ENCODE measurements at regions not wholly inside any gene's neighbourhood (a gene's known extent, or its start where the extent isn't known, plus 50 kb on each side); places are given as distances from the start of the nearest gene placed in this dataset.

DNA sequence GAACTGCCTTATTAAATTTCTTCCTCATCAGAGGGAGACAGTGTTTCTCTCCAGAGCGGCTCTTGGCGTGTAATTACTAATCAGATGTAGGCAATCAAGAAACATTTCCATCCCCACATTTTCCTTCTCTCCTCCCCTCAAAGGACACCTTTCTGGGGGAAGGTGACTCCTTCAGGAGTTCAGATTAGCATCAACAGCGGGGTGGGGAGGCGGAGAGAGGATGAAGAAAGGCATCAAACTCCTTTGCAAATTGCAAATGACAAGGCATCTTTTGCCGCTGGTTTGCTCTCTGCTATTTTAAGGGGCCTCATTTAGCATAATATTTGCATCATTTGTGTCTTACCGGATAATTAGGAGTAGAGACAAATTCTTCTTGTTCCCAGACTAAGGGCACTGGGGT lies 231.7 kb upstream of the SRRM4 start:
- no peak for DNase-seq
- Histone ChIP-seq H3K36me3 (no peaks in the 10 kb centered on the region), H3K9me3 (no peaks in the 10 kb centered on the region), H3K4me1 (no peaks in the 10 kb centered on the region), H3K27me3 (no peaks in the 10 kb centered on the region), H3K4me3 (no peak overlapping the region), H3K27ac (no peak overlapping the region)
- no peak for TF ChIP-seq POLR2A (IDR thresholded peaks at IDR 0.05)
- no peak for TF ChIP-seq EP300 (IDR thresholded peaks at IDR 0.05; ENCODE audit: low read depth)
- TF ChIP-seq POLR2AphosphoS5 (IDR thresholded peaks at IDR 0.05) = no peak
- TF ChIP-seq, protein P1, sequence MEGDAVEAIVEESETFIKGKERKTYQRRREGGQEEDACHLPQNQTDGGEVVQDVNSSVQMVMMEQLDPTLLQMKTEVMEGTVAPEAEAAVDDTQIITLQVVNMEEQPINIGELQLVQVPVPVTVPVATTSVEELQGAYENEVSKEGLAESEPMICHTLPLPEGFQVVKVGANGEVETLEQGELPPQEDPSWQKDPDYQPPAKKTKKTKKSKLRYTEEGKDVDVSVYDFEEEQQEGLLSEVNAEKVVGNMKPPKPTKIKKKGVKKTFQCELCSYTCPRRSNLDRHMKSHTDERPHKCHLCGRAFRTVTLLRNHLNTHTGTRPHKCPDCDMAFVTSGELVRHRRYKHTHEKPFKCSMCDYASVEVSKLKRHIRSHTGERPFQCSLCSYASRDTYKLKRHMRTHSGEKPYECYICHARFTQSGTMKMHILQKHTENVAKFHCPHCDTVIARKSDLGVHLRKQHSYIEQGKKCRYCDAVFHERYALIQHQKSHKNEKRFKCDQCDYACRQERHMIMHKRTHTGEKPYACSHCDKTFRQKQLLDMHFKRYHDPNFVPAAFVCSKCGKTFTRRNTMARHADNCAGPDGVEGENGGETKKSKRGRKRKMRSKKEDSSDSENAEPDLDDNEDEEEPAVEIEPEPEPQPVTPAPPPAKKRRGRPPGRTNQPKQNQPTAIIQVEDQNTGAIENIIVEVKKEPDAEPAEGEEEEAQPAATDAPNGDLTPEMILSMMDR (IDR thresholded peaks at IDR 0.05) = no peak
- WGBS, 2 donors (ENCODE audit: low coverage in 1 of 2) = 79 to 87% methylated on average over 3 to 6 of the region's 6 CpGs
- intact Hi-C loops (cut with DNase I; ENCODE audit: low total_unique reads) = no loop called here
- in situ Hi-C loops (cut with MboI; ENCODE audit: low pct_ligation_motif_present in 1 of 4, low pct_unique_long_range_greater_than_20kb in 1 of 4, low sequenced_read_pairs in 3 of 4) = no loop called here

DNA sequence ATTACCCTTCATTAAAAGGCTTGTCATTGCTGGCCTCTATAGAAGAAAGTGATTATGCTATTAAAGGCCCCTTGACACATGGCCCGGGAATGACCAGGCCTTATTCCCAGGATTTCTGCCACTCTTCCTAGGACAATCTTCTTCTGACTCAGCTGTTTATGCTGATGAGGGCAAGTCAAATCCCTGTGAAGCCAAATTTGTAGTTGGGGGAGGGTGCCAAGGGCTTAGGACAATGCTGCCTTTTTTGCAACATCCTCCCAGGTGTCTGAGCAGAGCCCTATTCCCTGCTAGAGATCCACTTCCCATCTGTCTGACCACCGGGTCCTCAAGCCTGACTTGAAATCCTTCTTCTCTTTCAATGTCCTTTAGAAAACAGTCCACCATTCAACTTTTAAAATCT lies 230.7 kb upstream of the SRRM4 start:
- Histone ChIP-seq H3K9me3 (no peaks in the 10 kb centered on the region), H3K4me1 (no peaks in the 10 kb centered on the region), H3K4me3 (no peak overlapping the region), H3K36me3 (no peaks in the 10 kb centered on the region), H3K27me3 (no peaks in the 10 kb centered on the region), H3K27ac (no peak overlapping the region)
- in situ Hi-C loops (cut with MboI; ENCODE audit: low pct_ligation_motif_present in 1 of 4, low pct_unique_long_range_greater_than_20kb in 1 of 4, low sequenced_read_pairs in 3 of 4) = no loop called here
- no peak for DNase-seq
- WGBS, 2 donors (ENCODE audit: low coverage in 1 of 2) = 57 to 76% methylated on average over 1 to 2 of the region's 2 CpGs
- TF ChIP-seq, protein P1 (IDR thresholded peaks at IDR 0.05) = no peak
- no peak for TF ChIP-seq EP300 (IDR thresholded peaks at IDR 0.05; ENCODE audit: low read depth)
- no peak for TF ChIP-seq POLR2AphosphoS5 (IDR thresholded peaks at IDR 0.05)
- TF ChIP-seq POLR2A (IDR thresholded peaks at IDR 0.05) = no peak
- intact Hi-C loops (cut with DNase I; ENCODE audit: low total_unique reads) = no loop called here

DNA sequence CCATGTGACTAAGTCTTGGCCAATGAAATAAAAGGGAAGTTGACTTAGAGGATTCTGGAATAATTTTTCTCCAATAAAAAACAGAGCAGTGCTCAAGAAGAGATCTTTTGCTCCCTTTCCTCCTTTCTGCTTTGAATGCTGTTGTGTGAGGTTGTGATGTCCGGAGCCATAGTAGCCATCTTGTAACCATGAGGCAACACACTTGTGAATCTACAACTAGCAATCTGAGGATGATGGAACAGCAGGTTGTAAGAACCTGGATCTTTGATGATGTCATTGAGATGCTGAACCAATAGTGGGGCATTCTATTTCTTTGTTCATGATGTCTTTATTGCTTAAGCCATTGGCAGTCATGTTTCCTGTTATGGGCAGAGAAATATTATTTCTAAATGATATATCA lies 230.0 kb upstream of the SRRM4 start:
- H3K27ac ChIP-seq = no peak overlapping the region
- no peaks in the 10 kb centered on the region for H3K9me3 ChIP-seq
- TF ChIP-seq POLR2AphosphoS5 (IDR thresholded peaks at IDR 0.05) (no peak), EP300 (IDR thresholded peaks at IDR 0.05; ENCODE audit: low read depth) (no peak), POLR2A (IDR thresholded peaks at IDR 0.05) (no peak)
- TF ChIP-seq, protein P1 (IDR thresholded peaks at IDR 0.05) = no peak
- H3K4me3 ChIP-seq = no peak overlapping the region
- DNase-seq = no peak
- in situ Hi-C loops (cut with MboI; ENCODE audit: low pct_ligation_motif_present in 1 of 4, low pct_unique_long_range_greater_than_20kb in 1 of 4, low sequenced_read_pairs in 3 of 4) = no loop called here
- no peaks in the 10 kb centered on the region for H3K27me3 ChIP-seq
- no peaks in the 10 kb centered on the region for H3K4me1 ChIP-seq
- no peaks in the 10 kb centered on the region for H3K36me3 ChIP-seq
- intact Hi-C loops (cut with DNase I; ENCODE audit: low total_unique reads) = no loop called here
- WGBS, 2 donors (ENCODE audit: low coverage in 1 of 2) = 87 to 100% methylated on average over 1 of the region's 1 CpG

DNA sequence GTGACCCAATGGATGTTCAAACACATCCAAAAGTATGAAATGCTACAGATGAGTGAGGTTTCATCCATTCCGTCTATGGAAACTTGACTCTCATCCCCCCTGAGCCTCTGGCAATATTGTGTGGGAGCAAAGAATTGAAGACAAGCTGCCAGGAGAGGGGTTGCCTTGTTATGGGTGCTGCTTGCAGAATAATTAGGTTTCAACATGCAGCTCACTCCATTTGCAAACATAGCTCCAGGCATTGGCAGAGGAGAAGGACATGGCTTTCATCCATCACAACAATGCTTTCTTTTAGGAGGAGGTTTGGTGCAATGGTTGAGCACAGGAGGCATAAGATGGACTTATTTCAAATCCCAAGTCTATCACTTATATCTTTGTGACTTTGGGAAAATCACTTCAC lies 220.7 kb upstream of the SRRM4 start:
- H3K9me3 ChIP-seq = no peaks in the 10 kb centered on the region
- in situ Hi-C loops (cut with MboI; ENCODE audit: low pct_ligation_motif_present in 1 of 4, low pct_unique_long_range_greater_than_20kb in 1 of 4, low sequenced_read_pairs in 3 of 4) = no loop called here
- no peak for DNase-seq

More for the DNA sequence above, 220.7 kb upstream of the SRRM4 start:
- Histone ChIP-seq H3K4me1 (no peaks in the 10 kb centered on the region), H3K27ac (no peak overlapping the region), H3K27me3 (no peaks in the 10 kb centered on the region), H3K36me3 (no peaks in the 10 kb centered on the region), H3K4me3 (no peak overlapping the region)
- intact Hi-C loops (cut with DNase I; ENCODE audit: low total_unique reads) = no loop called here
- no peak for TF ChIP-seq POLR2A (IDR thresholded peaks at IDR 0.05)
- TF ChIP-seq EP300 (IDR thresholded peaks at IDR 0.05; ENCODE audit: low read depth) = no peak
- no peak for TF ChIP-seq POLR2AphosphoS5 (IDR thresholded peaks at IDR 0.05)
- TF ChIP-seq, protein P1 (IDR thresholded peaks at IDR 0.05) = no peak
- WGBS, 2 donors (ENCODE audit: low coverage in 1 of 2) = 60 to 100% methylated on average over 1 of the region's 1 CpG
